IMR-90 (cell line): ENCODE measurements at regions not wholly inside any gene's neighbourhood (a gene's known extent, or its start where the extent isn't known, plus 50 kb on each side); places are given as distances from the start of the nearest gene placed in this dataset.

ENCODE experiments used
- ATAC-seq: fragments of 200-7000 bp; cut with Tn5 transposase; 2 replicates; pipeline ENCODE4 v1.9.1; 2020; ENCODE audit warnings: low read depth, mild to moderate bottlenecking, moderate library complexity
- BruUV-seq: library from RNA; stranded (reverse); fragments of 400-500 nt; replicated peaks from 2 replicates; lab custom pipeline; 2021; lab: Mats Ljungman, UMichigan
- CTCF ChIA-PET: fragments of 300-600 bp; formaldehyde crosslinking; extraction: SDS; loops from one replicate; lab custom pipeline; 2021; ENCODE audit warnings: antibody characterized with exemption; lab: Yijun Ruan, JAX
- POLR2A ChIA-PET: fragments of 300-600 bp; sonication (Branson Sonifier 250); formaldehyde crosslinking; loops from one replicate; lab custom pipeline; 2022; ENCODE audit warnings: antibody characterized with exemption; ENCODE audit not compliant: unreplicated experiment; lab: Charles Lee
- DNase-seq: peaks from one replicate; pipeline ENCODE4 v3.0.0; 2013
- H2AFZ ChIP-seq: replicated peaks from 2 replicates; pipeline ENCODE3; 2013; ENCODE audit warnings: low read length, mild to moderate bottlenecking; ENCODE audit not compliant: poor library complexity
- H2AK5ac ChIP-seq: 2 replicates; pipeline ENCODE4 v1.6.1; 2013; ENCODE audit warnings: low read depth, low read length, inconsistent platforms
- H2AK9ac ChIP-seq: replicated peaks from 2 replicates; pipeline ENCODE3; 2013; ENCODE audit warnings: mild to moderate bottlenecking, low read depth, low read length, moderate library complexity; ENCODE audit not compliant: poor library complexity
- H2BK120ac ChIP-seq: 2 replicates; pipeline ENCODE4 v1.6.1; 2013; ENCODE audit warnings: low read depth, low read length, inconsistent platforms
- H2BK15ac ChIP-seq: 3 replicates; pipeline ENCODE4 v1.6.1; 2013; ENCODE audit warnings: low read depth, low read length, inconsistent platforms
- H2BK20ac ChIP-seq: 2 replicates; pipeline ENCODE4 v1.6.1; 2013; ENCODE audit warnings: low read depth, mild to moderate bottlenecking, inconsistent platforms, low read length, moderate library complexity
- H2BK5ac ChIP-seq: 2 replicates; pipeline ENCODE4 v1.6.1; 2013; ENCODE audit warnings: mild to moderate bottlenecking, low read depth, low read length, inconsistent platforms; ENCODE audit not compliant: poor library complexity, severe bottlenecking
- H3K14ac ChIP-seq: replicated peaks from 2 replicates; pipeline ENCODE4 v1.6.1; 2013; ENCODE audit warnings: low read depth, low read length, inconsistent platforms
- H3K18ac ChIP-seq: 2 replicates; pipeline ENCODE4 v1.6.1; 2013; ENCODE audit warnings: low read depth, low read length, control low read depth
- H3K23ac ChIP-seq: 2 replicates; pipeline ENCODE4 v1.6.1; 2013; ENCODE audit warnings: low read depth, low read length, inconsistent platforms
- H3K27ac ChIP-seq: 2 replicates; pipeline ENCODE4 v1.5.1; 2013; ENCODE audit warnings: mild to moderate bottlenecking, control low read depth, low read length; ENCODE audit not compliant: insufficient read depth
- H3K27me3 ChIP-seq: 2 replicates; pipeline ENCODE4 v1.6.1; 2013; ENCODE audit warnings: low read length; ENCODE audit not compliant: control insufficient read depth, insufficient read depth
- H3K36me3 ChIP-seq: 2 replicates; pipeline ENCODE4 v1.6.1; 2013; ENCODE audit warnings: low read length, mixed read lengths; ENCODE audit not compliant: control insufficient read depth, insufficient read depth
- H3K4ac ChIP-seq: 2 replicates; pipeline ENCODE4 v1.6.1; 2013; ENCODE audit warnings: low read depth, low read length, inconsistent platforms
- H3K4me1 ChIP-seq: 2 replicates; pipeline ENCODE4 v1.6.1; 2013; ENCODE audit warnings: low read length, mixed read lengths; ENCODE audit not compliant: control insufficient read depth, insufficient read depth
- H3K4me2 ChIP-seq: 2 replicates; pipeline ENCODE4 v1.6.1; 2013; ENCODE audit warnings: low read depth, mild to moderate bottlenecking, control low read depth, low read length, moderate library complexity
- H3K4me3 ChIP-seq: 2 replicates; pipeline ENCODE4 v1.5.1; 2013; ENCODE audit warnings: low read depth, mild to moderate bottlenecking, control low read depth, low read length, moderate library complexity; ENCODE audit not compliant: insufficient read depth
- H3K56ac ChIP-seq: 2 replicates; pipeline ENCODE4 v1.6.1; 2013; ENCODE audit warnings: low read length, inconsistent platforms; ENCODE audit not compliant: insufficient read depth; ENCODE audit errors: extremely low read depth
- H3K79me1 ChIP-seq, 2 experiments: 2 replicates each; pipeline ENCODE4 v1.6.1; 2013; ENCODE audit warnings: low read length in 2 of 2, inconsistent platforms in 1 of 2, low read depth in 1 of 2
- H3K9ac ChIP-seq: 2 replicates; pipeline ENCODE4 v1.6.1; 2013; ENCODE audit warnings: low read depth, low read length, control low read depth
- H3K9me1 ChIP-seq: 2 replicates; pipeline ENCODE4 v1.6.1; 2013; ENCODE audit warnings: low read length, inconsistent platforms; ENCODE audit not compliant: insufficient read depth
- H3K9me3 ChIP-seq: 2 replicates; pipeline ENCODE4 v1.6.1; 2013; ENCODE audit warnings: low read length; ENCODE audit not compliant: control insufficient read depth, insufficient read depth
- H4K20me1 ChIP-seq: 2 replicates; pipeline ENCODE4 v1.6.1; 2013; ENCODE audit warnings: low read length, inconsistent platforms; ENCODE audit not compliant: insufficient read depth
- H4K5ac ChIP-seq: 2 replicates; pipeline ENCODE4 v1.6.1; 2013; ENCODE audit warnings: mild to moderate bottlenecking, low read depth, low read length, control low read depth
- H4K8ac ChIP-seq, 2 experiments: 2 replicates each; pipeline ENCODE4 v1.6.1; 2013; ENCODE audit warnings: low read depth in 2 of 2, low read length in 2 of 2, control low read depth in 1 of 2, inconsistent platforms in 1 of 2
- H4K91ac ChIP-seq: 2 replicates; pipeline ENCODE4 v1.6.1; 2013; ENCODE audit warnings: low read depth, low read length, inconsistent platforms; ENCODE audit not compliant: insufficient read depth
- BHLHE40 ChIP-seq: fragments of 150-350 bp; IDR thresholded peaks from 2 replicates; pipeline ENCODE4 v1.6.1; 2016; ENCODE audit warnings: mild to moderate bottlenecking, low read depth, low read length
- CHD1 ChIP-seq: IDR thresholded peaks from 2 replicates; pipeline ENCODE4 v1.6.1; 2012; ENCODE audit warnings: low read depth, low read length, improper control_type of control experiment
- ELK1 ChIP-seq: fragments of 150-350 bp; IDR thresholded peaks from 2 replicates; pipeline ENCODE4 v1.6.1; 2016; ENCODE audit warnings: low read depth, mild to moderate bottlenecking, low read length, moderate library complexity, borderline replicate concordance
- FOS ChIP-seq: fragments of 150-350 bp; IDR thresholded peaks from 2 replicates; pipeline ENCODE4 v1.6.1; 2016; ENCODE audit warnings: low read depth, low read length
- POLR2A ChIP-seq: IDR thresholded peaks from 2 replicates; pipeline ENCODE4 v1.6.1; 2012; ENCODE audit warnings: mild to moderate bottlenecking, low read depth, low read length
- RFX5 ChIP-seq: IDR thresholded peaks from 2 replicates; pipeline ENCODE4 v1.8.0; 2012; ENCODE audit warnings: low read depth, mild to moderate bottlenecking, low read length, moderate library complexity
- SMC3 ChIP-seq: fragments of 150-350 bp; IDR thresholded peaks from 2 replicates; pipeline ENCODE4 v1.6.1; 2016; ENCODE audit warnings: low read depth, mild to moderate bottlenecking, antibody characterized with exemption, low read length, moderate library complexity
- WGBS, 2 experiments: methylation state at CpG; one replicate each; pipeline versions ENCODE4 v1.1.5 to v1.1.7; 2013; ENCODE audit warnings: missing lambda C conversion rate in 2 of 2; ENCODE audit not compliant: insufficient read length in 1 of 2; ENCODE audit errors: extremely low coverage in 2 of 2; 5-methylcytosine and 5-hydroxymethylcytosine counted together
- dilution Hi-C: fragments of 300-500 bp; cut with HindIII; formaldehyde crosslinking; loops from one replicate; pipeline ENCODE4 v1.14.3; 2018; ENCODE audit warnings: low sequenced_read_pairs; ENCODE audit not compliant: unreplicated experiment
- in situ Hi-C: fragments of 300-500 bp; cut with MboI; formaldehyde crosslinking; loops from 3 replicates; pipeline ENCODE4 v1.14.3; 2019; ENCODE audit warnings: low sequenced_read_pairs, inconsistent platforms, mixed read lengths
- intact Hi-C: fragments of 100-400 bp; cut with micrococcal nuclease; formaldehyde crosslinking; loops from 2 replicates; pipeline ENCODE4 v1.10.0; 2022

DNA sequence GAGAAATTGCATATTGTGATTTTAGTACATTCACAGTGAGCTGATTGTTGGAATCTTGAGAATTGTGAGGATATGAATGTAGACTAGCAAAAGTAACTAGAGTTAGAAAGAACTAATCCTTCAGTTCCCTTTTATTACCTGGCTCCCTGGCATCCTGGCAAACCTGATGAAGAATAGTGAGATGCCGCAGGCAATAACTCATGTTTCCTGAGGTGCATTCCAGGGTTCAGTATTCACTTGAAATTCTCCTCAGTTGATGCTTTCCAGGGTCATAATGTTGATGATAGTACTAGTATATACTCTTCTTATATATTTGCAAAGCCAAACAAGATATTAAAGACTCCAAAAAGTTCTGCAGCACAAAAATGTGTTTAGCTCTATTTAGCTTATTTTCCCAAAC, 432.1 kb upstream of the CELF4 start:
- in situ Hi-C loops, result no loop called here
- no peak for DNase-seq
- no peak for ATAC-seq
- Histone ChIP-seq H3K14ac (no peak overlapping the region), H2AFZ (no peak overlapping the region), H3K56ac (no peak overlapping the region), H3K23ac (no peak overlapping the region), H3K4me1 (no peaks in the 10 kb centered on the region), H4K8ac (no peak overlapping the region), H3K27ac (no peak overlapping the region), H4K5ac (no peak overlapping the region), H3K36me3 (no peaks in the 10 kb centered on the region), H3K9ac (no peak overlapping the region), H3K18ac (no peak overlapping the region), H2BK15ac (no peak overlapping the region), H2AK9ac (no peak overlapping the region), H2AK5ac (no peak overlapping the region), H4K91ac (no peak overlapping the region), H3K4me2 (no peak overlapping the region), H3K9me1 (no peaks in the 10 kb centered on the region), H3K9me3 (0 out of 2 replicates have a peak, but pooled peaks cover 2% of the 10 kb centered on the region), H4K20me1 (no peaks in the 10 kb centered on the region), H3K4ac (no peak overlapping the region), H3K4me3 (no peak overlapping the region), H3K27me3 (no peaks in the 10 kb centered on the region), H2BK20ac (no peak overlapping the region), H3K79me1 (no peaks in the 10 kb centered on the region), H2BK120ac (no peak overlapping the region), H2BK5ac (no peak overlapping the region)
- POLR2A ChIA-PET, result no interaction called here
- no TSS peak for BruUV-seq
- dilution Hi-C loops, result no loop called here
- no CpG with 5 or more reads among the region's 1 CpG for WGBS, 2 experiments
- TF ChIP-seq BHLHE40, result no peak
- no peak for TF ChIP-seq RFX5
- TF ChIP-seq POLR2A, result no peak
- no peak for TF ChIP-seq CHD1
- no peak for TF ChIP-seq FOS
- no peak for TF ChIP-seq SMC3
- TF ChIP-seq ELK1, result no peak
- intact Hi-C loops, result no loop called here
- CTCF ChIA-PET, result no interaction called here
